RPMI8226 (cell line): ENCODE measurements at regions not wholly inside any gene's neighbourhood (a gene's known extent, or its start where the extent isn't known, plus 50 kb on each side); places are given as distances from the start of the nearest gene placed in this dataset.
"Not testable (repeated sequence)": the region's sequence is repeated elsewhere in the genome, so short reads cannot be mapped to it uniquely, and the experiment has no call there.

Source experiments
- DNase-seq: peaks from one replicate; pipeline ENCODE4 v3.0.0-alpha.2; 2015

DNA sequence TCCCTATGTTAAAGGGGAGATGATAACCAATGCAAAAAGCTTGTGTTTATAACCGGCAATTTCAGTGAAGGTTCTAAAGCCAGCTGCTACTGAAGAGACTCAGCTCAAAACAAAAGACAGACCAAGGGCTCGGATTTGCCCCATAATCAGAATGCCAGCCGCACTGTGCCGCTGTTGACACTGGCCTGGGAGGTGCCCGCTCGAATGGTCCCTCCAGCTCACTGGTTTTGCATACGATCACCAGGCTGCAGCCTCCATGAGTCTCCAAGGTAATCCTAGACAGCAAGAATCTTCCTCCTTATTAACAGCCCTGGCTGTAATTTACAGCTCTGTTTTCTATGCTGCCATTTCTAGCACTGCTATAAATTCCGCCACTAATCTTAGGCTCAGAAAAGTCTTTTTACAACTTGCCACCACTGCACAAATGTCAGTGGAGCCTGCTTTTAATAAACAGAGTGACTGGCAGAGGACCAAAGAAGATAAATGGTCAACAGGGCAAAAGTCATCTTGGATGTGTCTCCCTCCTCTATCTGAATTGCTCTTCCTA, 155.7 kb upstream of the SH3BP4 start:
- DNase-seq, result no peak

DNA sequence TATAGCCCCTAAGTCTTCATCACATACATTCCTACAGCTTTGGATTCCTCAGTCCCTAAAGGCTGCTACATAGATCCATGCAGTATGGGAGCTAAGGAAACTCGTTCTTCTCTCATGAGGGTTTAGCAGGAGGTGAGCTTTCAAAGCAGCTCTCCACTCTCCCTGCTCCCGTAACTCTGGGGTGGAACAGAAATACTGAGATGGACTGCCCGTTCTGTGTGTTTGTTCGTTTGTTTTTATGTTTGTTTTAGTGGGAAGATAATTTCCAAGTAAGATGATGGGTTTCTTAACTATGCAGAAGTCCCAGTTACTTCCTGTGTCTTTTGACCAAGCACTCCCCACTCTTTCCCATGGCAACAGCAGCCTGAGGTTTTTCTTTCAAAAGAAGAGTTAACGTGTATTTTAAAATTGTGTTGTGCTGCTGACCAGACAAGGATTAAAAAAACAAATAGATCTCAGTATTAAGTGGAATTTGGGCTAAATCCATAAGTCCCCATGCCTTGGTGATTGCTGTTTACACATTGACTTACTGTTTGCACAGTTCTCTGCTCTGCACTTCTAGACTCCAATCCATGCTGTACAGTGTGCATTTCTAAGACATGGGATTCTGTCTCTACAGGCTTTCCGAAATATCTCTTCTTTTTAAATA, 156.4 kb upstream of the SH3BP4 start:
- DNase-seq, result no peak

- DNase-seq, result no peak
Observed at GRCh38 chr2:234794866-234795265, 157.0 kb upstream of the SH3BP4 start.

- DNase-seq, result no peak
Observed at GRCh38 chr2:234793212-234793785, 158.5 kb upstream of the SH3BP4 start.

DNA sequence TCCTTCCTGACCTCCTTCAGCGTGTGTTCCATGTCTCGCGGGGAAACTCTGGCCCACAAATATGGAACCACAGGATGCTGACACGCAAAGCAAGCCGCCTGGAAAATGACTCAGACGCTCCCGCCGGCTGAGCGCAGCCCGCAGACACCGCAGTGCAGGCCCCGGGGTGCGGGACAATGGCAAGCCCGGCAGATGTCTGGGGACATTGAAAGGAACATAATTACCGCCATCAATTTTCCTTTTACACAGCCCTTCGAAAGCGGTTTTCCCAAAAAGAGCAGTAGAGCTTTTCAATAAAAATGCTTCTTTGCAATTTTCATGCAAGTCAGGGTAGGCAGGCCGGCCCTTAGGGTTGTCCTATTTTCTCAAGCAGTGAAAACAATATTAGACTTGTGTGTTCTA, 159.2 kb upstream of the SH3BP4 start:
- DNase-seq, result no peak

DNA sequence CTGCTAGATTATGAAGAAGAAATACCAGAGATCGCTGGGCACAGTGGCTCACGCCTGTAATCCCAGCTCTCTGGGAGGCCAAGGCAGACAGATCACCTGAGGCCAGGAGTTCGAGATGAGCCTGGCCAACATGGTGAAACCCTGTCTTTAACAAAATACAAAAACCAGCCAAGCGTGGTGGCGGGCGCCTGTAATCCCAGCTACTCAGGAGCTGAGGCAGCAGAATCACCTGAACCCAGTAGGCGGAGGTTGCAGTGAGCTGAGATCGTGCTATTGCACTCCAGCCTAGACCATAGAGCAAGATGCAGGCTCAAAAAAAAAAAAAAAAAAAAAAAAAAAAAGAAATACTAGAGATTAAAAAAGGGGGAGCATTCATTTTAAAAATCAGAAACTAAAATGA, 159.7 kb upstream of the SH3BP4 start:
- DNase-seq, result not testable (repeated sequence)

GRCh38 chr2:234790380-234790779, 161.4 kb upstream of the SH3BP4 start:
- no peak for DNase-seq

- no peak for DNase-seq
Observed at GRCh38 chr2:234789556-234790325, 162.1 kb upstream of the SH3BP4 start.

DNA sequence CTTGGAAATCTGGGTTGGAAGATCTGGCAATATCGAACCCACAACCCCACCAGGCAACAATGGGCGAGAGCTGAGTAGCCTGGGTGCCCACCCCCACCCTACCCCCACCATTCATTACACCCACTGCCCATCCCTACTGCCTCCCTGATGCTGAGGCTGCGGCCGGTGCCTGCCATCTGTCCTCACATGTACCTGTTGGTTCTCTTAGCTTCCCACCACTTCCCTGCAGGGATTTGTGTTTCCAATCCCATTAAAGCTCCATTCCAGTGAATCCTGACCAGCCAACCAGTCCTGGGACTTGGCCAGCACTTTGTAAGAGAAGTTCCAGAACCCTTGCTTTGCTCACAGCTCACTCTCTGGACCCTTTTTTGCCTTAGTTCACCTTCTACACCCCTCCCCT, 163.0 kb upstream of the SH3BP4 start:
- no peak for DNase-seq

- no peak for DNase-seq
Observed at GRCh38 chr2:234788381-234788780, 163.4 kb upstream of the SH3BP4 start.

- DNase-seq, result no peak
Observed at GRCh38 chr2:234787114-234787513, 164.7 kb upstream of the SH3BP4 start.

- DNase-seq, result no peak
Observed at GRCh38 chr2:234773764-234774409, 177.9 kb upstream of the SH3BP4 start.

- DNase-seq, result no peak
Observed at GRCh38 chr2:234773129-234773528, 178.7 kb upstream of the SH3BP4 start.

DNA sequence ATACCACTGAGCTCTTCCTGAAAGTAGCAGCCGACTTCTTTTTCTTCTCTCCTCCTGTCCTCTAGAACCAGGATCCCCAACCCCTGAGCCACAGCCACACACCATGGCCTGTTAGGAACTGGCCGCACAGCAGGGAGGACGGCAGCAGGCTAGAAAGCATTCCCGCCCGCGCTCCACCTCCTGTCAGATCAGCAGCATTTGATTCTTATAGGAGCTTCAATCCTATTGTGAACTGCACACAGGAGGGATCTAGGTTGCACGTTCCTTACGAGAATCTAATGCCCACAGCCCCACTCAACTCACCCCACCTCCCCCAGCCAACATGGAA, 179.1 kb upstream of the SH3BP4 start:
- DNase-seq, result no peak

DNA sequence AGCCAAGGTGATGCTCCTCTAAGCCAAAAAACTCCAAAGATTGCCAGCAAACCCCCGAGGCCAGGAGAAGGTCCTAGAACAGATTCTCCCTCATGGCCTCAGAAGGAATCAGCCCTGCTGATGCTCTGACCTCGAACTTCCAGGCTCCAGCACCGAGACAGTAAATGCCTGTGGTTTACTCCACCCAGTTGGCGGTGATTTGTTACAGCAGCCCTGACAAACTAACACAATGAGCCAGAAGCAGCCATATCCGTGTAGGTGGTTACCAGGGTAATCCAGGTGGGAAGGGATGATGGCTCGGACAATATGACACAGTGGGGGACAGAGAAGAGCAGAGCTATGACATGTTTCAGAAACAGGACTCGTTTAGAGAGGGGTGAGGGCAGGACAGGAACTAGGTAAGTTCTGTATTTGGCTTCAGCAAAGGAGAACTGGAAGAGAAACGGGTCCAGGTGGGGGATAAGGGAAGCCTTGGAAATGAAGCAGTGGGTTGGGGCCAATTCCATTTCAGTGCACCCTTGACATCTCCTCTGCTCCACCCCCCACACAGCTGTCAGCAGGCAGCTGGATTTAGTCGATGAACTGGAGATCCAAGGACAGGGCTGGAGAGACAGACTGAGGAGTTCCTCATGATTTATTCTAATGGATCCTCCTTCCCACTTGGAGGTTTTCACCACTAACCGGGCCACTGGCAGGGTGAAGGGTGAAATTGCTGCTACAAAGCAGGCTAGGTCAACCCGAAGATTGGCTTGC, 179.7 kb upstream of the SH3BP4 start:
- DNase-seq, result no peak

- no peak for DNase-seq
Observed at GRCh38 chr2:234771176-234771575, 180.6 kb upstream of the SH3BP4 start.

GRCh38 chr2:234770715-234771141, 181.1 kb upstream of the SH3BP4 start:
- DNase-seq, result no peak

DNA sequence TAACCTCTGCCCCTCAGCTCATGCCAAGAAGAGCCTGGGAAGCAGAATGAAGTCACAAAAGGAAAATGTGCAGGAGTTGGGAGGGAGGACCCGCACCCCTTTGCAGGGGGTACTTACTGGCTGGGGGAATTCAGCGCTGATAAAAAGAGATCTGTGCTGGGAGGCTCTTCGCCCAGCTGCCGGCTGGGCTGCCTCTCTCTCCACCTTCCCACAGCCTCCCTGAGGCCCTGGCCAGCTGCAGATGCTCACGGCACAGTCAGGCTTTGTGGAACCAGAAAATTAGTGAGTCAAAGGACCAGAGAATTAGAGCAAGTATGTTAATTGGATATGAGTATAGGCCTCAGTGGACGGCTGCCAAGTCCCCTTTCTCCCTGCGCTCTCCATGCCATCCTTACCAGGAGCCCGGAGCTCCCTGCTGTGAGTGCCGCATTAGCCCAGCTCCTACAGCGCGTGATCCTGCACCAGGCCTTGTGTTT, 181.7 kb upstream of the SH3BP4 start:
- no peak for DNase-seq

DNA sequence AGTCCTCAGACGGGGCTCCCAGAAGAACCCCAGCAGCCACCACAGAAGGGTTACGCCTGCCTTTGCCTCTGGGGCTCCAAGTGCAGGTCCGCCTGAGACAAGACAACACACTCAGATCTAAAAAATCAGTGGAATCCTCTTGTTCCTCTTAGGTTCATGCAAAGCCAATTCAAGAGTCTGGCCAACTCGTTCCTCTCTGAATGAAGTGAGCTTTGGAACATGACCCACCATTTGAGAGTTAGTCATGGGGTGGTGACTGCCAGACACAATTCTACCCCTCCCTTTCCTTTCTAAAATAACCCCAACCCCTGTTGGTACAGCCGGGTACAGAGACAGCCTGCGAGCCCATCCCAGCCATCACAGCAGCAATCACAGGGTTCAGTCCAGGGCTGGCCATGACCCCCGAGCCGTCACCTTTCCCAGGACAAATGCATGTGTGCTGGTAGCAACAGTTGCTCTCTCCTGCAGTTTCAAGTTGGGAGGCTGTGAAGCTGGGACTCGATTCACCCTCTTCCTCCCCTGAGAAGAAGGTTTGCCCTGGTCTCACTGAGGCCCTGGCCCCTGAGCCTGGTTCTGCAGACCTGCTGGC, 183.1 kb upstream of the SH3BP4 start:
- no peak for DNase-seq

GRCh38 chr2:234765279-234765678, 186.5 kb upstream of the SH3BP4 start:
- no peak for DNase-seq

DNA sequence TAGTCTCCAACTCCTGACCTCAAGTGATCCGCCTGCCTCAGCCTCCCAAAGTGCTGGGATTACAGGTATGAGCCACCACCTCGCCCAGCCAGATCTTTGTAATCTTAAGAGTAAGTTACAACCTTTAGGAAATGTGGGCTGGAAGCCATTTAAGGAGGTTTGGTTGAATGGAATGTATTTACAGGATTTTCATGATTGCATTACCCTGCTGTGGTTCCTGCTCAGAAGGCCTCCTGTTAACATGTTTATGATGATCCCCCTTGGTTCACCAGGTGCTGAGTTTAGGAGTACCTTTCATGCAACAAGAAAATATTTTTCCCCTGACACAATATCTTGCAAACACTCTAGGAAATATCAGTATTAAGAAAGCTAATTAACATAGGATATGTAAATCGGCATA, 187.4 kb upstream of the SH3BP4 start:
- DNase-seq, result no peak
